SK-N-MC (cell line): ENCODE measurements at regions not wholly inside any gene's neighbourhood (a gene's known extent, or its start where the extent isn't known, plus 50 kb on each side); places are given as distances from the start of the nearest gene placed in this dataset.

Experiments used
- EZH2 ChIP-seq: fragments of 200-600 bp; sonication (generic); IDR thresholded peaks from one replicate; pipeline ENCODE4 v1.6.1; 2017; ENCODE audit warnings: antibody characterized with exemption
- FOXP2 ChIP-seq: optimal IDR thresholded peaks from 2 replicates; pipeline ENCODE3; 2011; ENCODE audit warnings: mild to moderate bottlenecking, moderate library complexity; ENCODE audit not compliant: insufficient read depth; ENCODE audit errors: extremely low read length, control extremely low read depth
- POLR2AphosphoS5 ChIP-seq: IDR thresholded peaks from 2 replicates; pipeline ENCODE4 v1.6.1; 2012; ENCODE audit warnings: mild to moderate bottlenecking, low read depth, low read length, borderline replicate concordance

GRCh38 chr18:40437517-40437916 is 1517.5 kb upstream of the PIK3C3 start:
- no peak for TF ChIP-seq POLR2AphosphoS5
- TF ChIP-seq EZH2 = no peak
- TF ChIP-seq FOXP2 = no peak
